Fibroblast of peridontal ligament (primary cell): ENCODE measurements at regions not wholly inside any gene's neighbourhood (a gene's known extent, or its start where the extent isn't known, plus 50 kb on each side); places are given as distances from the start of the nearest gene placed in this dataset.

Experiments used
- DNase-seq: peaks from one replicate; pipeline ENCODE4 v3.0.0-alpha.2; 2010; ENCODE audit errors: extremely low read depth

GRCh38 chr5:172588380-172588779, 52.7 kb upstream of the NEURL1B start:
- DNase-seq = no peak

DNA sequence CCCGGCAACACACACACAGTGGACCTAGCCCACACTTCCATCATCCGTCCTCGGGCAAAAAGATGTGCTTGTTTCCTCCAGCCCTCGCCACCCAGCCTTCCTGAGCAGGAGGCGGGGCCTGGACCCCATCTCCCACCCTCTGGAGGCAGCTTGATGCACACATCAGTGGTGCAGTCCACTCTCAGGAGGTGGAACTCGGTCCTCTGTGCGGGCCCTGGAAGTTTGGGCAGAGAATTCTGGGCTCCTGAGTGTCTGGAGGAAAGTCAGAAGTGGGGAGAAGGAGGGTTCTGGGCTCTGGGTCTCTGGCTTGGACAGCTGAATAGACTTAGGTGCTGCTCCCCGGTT, 54.0 kb upstream of the NEURL1B start:
- no peak for DNase-seq

DNA sequence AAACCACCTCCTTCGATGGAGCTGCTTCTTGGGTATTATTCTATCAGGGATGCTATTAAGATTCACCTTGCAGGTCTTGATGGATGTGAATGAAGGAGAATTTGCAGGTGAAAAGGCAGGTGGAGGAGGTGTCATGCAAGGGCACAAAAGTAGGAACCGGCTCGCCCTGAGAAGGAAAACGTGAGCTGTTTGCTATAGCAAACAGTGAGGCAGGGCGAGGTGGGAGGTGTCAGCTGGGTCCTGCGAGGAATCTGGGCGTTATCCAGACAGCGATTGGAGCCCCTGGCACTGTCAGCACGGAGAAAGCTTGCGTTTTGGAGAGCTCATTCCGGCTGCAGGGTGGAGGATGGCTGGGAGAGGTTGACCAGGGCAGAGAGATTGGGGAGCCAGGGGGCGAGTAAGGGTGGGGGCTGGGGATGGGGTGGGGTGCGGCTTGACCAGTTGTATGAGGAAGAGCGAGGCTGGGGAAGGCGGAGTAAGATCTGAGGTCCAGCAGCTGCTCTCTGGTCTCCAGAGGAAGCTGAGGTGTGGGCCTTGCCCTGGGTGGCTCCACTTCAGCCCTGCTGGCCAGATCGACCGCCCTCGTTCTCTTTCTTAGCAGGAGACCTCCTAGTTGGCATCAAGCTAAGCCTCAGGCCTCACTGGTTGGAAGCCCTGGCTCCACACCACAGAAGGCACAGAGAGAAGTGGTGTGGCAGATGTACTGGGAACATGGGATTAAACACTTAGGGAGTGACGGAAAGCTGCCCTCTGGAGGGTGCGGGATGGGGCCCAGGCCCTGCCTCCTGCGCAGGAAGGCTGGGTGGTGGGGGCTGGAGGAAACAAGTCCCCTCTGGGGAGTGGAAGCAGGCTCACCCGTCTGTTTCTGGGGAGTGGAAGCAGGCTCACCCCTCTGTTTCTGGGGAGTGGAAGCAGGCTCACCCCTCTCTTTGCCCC, 54.7 kb upstream of the NEURL1B start:
- DNase-seq = no peak

- no peak for DNase-seq
Measured at GRCh38 chr5:172585114-172585513, 55.9 kb upstream of the NEURL1B start.

DNA sequence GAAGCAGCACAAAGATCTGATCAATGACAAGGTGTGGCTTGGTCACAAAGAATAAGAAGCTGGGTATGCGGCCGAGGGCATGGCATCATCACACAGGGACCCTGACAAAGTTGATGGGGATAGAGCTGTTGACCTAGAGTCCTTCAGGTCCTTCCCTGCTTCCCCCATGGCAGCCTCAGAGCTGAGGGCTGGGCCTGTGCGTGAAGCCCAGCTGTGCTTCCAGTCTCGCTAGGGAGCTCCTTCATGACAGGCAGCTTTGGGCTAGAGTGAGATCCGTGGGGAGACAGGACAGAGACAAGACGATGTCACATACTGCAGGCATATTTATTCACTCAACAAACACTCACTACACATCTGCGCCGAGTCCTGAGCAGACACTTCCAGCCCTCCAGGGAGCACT, 56.4 kb upstream of the NEURL1B start:
- no peak for DNase-seq

DNA sequence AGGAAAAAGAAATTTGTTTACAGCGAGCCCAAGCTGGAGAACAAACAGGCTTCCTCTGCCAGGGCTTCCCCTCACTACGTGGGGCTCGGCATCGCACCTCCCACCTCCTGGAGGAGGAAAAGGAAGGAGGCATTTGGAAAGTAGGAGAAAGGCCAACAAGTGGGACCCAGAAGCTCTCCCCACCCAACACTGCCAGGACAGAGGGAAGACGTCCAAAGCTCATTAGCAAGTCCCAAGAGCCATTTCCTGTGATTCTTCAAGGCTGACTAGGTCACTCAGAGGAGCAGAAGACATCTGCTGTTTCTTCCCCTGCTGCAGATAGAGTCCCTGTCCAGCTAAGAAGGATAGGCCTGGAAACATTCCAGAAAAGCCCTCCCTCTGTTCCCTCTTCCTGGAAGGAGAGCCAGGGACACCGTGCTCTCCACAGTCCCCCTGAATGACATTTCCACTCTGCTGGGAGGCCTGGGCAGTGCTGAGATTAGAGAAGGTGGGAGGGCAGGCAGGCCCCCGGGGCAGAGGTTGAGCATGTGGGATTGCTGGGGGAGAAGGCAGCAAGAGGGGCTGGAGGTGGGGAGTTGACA, 57.0 kb upstream of the NEURL1B start:
- DNase-seq = no peak

DNA sequence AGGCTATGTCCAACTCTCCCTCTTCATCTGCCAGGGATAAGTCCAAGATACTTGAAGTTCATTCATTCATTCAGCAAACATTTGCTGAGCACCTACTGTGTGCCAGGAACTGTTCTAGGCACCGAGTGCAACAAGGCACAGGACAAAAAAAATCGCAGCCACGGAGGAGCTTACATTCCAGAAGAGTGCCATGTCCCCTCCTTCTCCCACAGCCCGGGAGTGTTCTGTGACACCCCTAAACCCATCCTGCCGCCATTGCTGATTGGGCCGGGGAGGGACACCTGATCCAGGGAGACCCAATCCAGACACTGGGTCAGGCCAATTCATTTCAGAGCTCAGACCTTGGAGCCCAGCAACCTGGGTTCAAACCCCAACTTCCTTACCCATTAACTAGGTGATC, 58.1 kb upstream of the NEURL1B start:
- no peak for DNase-seq

- DNase-seq = no peak
Measured at GRCh38 chr5:172581315-172581714, 59.7 kb upstream of the NEURL1B start.

GRCh38 chr5:172579403-172579990, 61.6 kb upstream of the NEURL1B start:
- no peak for DNase-seq

DNA sequence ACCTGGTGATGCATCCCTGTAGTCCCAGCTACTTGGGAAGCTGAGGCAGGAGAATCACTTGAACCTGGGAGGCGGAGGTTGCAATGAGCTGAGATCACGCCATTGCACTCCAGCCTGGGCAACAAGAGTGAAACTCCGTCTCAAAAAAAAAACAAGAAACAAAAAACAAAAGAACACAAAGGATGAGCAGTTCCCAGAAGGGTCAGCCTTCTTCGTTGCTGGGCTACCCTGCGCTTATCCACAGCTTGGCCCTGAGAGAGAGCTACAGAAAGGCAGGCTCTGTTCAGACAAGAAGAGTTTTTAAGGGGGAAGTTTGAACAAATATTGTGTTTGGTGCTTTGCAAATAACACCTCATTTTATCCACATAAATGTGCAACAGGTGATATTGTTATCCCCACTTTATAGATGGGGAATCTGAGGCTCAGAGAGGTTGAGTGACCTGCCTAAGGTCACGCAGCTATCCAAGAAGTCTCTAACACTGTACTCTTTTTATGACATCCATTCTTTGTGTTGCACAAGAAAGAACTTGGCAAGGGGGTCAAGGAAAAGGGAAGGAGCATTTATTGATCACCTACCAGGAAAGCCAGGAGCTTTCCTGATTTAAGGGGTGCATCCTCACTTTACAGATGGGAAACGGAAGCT, 63.7 kb upstream of the NEURL1B start:
- DNase-seq = no peak

DNA sequence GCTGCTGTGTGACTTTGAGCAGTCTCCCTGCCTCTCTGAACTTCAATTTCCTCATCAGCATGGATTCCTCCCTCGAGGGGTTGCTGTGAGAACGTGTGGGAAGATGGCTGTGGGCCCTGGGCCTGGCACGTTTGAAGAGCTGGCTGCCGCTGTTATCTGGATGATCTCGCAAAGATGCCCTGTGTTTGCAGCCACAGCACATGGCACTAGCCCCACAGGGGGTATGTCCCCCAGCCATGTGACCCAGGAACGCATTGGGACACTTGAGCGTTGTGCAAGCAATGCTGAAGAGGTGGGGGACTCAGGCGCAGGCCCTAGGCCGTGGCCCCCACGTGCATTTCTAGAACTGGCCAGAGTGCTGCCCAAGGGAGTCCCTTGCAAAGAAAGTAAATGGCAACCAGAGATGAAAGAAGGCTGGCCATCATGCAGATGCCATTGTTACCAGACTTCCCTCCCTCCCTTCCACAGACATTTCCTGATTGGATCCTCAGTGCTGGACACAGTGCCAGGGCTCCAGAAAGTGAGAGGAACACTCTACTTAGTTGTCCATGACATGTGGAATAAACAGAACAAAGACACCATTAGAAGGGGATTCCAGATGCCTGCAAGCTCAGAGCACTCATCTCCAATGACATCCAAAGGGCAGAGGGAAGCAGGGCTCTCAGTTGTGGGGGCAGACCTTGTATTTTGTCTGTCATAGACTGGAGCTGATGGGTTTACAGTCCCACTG, 65.1 kb upstream of the NEURL1B start:
- no peak for DNase-seq

DNA sequence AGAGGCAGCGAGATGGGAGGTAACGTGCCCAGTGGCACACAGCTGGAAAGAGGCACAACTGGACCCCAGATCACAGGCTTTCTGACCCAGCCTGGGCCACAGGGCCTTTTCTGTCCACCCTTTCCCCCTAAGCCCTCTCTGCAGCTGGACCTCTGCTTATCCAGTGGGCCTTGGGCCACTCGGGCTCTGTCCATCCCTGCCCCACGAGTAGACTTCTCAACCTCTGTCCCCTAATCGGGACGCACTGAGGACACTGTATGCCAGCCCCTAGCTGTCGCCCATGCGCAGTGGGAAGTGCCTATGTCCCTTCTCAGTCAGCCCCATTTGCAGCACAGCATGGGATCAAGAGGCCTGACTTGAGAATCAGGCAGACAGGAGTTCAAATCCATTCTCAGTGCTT, 65.6 kb upstream of the NEURL1B start:
- DNase-seq = no peak

DNA sequence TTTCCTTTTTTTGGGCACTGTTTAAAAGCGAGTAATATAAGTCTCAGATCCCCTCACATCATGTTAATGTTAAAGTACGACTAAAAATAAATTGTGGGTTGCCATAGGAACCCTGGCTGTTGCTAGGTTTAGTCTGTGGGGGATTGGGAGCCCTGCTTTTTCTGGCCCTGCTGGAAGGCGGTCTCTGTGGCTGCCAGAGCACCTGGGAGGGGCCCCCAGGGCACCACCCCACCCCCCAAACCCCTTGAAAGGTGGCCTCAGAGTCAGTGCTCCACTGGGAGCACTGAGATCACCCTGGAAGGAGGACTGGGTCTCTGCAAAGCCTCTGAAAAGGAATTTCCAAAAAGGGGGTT, 66.2 kb upstream of the NEURL1B start:
- no peak for DNase-seq

- DNase-seq = no peak
Measured at GRCh38 chr5:172573986-172574870, 66.8 kb upstream of the NEURL1B start.

- DNase-seq = no peak
Measured at GRCh38 chr5:172573120-172573882, 67.8 kb upstream of the NEURL1B start.

DNA sequence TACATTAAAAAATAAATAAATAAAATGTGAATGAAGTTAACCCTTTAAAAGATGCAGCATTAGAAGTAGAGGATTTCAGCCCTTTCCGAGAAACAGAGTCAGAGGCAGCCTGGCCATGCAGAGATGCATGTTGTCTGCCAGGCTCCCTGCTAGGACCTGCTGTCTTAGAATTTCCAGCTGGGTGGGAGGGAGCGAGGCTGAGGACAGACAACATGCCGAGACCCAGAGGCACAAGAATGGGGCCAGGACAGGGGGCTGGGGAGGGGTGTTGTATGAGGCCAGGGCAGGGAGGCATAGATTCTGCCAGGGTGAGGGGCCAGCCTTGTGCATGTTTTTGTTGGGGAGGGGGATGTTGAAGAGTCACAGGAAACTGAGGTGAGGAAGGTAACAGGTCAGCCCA, 68.6 kb upstream of the NEURL1B start:
- DNase-seq = no peak

GRCh38 chr5:172571892-172572291, 69.2 kb upstream of the NEURL1B start:
- DNase-seq = no peak

DNA sequence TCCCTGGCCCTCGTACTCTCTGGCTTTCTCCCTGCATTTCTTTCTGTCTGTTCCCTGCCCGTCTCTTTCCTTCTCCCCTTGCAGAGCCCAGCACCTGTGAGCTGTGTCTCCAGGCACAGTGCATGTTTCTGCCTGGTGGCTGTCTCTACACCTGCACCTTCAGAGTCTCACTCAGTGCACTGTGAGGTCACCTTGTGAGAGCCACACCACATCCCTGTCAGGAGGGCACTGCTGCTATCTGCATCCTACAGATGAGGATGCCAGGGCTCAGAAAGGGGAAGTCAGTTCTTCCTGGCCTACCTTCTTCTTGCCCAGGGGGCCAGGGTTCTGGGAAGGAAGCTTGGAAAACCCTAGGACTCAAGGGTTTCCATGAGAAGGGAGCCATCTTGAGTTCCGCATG, 69.7 kb upstream of the NEURL1B start:
- DNase-seq = no peak

DNA sequence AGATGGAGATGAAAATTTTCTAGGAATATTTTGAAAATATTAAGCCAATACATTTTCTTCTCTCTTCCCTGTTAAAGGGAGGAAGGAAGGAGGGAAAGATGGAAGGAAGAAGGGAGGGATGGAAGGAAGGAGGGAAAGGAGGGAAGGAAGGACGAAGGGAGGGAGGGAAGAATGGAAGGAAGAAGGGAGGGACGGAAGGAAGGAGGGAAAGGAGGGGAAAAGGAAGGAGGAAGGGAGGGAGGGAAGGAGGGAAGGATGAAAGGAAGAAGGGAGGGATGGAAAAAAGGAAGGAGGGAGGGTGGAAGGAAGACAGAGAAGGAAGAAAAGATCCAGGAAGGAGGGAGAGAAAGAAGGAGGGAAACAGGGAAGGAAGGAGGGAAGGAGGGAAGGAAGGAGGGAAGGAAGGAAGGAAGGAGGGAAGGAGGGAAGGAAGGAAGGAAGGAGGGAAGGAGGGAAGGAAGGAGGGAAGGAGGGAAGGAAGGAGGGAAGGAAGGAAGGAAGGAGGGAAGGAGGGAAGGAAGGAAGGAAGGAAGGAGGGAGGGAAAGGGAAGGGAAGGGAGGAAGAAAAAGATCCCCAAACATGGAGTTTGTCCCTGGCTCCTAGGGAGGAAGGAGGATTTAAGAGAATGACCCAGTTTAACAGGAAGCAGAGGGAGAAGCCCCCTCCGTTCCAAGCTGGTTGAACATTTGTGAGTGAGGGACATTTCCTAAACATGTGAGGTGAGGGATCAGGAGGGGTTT, 70.3 kb upstream of the NEURL1B start:
- no peak for DNase-seq
